Type B pancreatic cell (in vitro differentiated cells): ENCODE measurements at regions not wholly inside any gene's neighbourhood (a gene's known extent, or its start where the extent isn't known, plus 50 kb on each side); places are given as distances from the start of the nearest gene placed in this dataset.

Source experiments
- DNase-seq: peaks from one replicate; pipeline ENCODE4 v3.0.0; 2021; ENCODE audit warnings: mixed read lengths; ENCODE audit not compliant: unreplicated experiment; ENCODE audit errors: extremely low spot score
- H3K27ac Mint-ChIP-seq: 2 replicates; pipeline ENCODE4 v1.8.0; 2021; ENCODE audit warnings: mild to moderate bottlenecking, mixed read lengths
- H3K27me3 Mint-ChIP-seq: 2 replicates; pipeline ENCODE4 v1.8.0; 2021; ENCODE audit warnings: mixed read lengths
- H3K36me3 Mint-ChIP-seq: 2 replicates; pipeline ENCODE4 v1.8.0; 2021; ENCODE audit warnings: mixed read lengths
- H3K4me1 Mint-ChIP-seq: one replicate; pipeline ENCODE4 v1.8.0; 2021; ENCODE audit warnings: mixed read lengths; ENCODE audit not compliant: unreplicated experiment
- H3K4me3 Mint-ChIP-seq: 2 replicates; pipeline ENCODE4 v1.8.0; 2021; ENCODE audit warnings: mild to moderate bottlenecking, mixed read lengths
- H3K9me3 Mint-ChIP-seq: 2 replicates; pipeline ENCODE4 v1.8.0; 2021; ENCODE audit warnings: mixed read lengths
- TF ChIP-seq, protein P1 (sequence below): fragments of 200-600 bp; sonication (generic); conservative IDR thresholded peaks from 2 replicates; pipeline ENCODE4 v1.5.0; 2021; ENCODE audit warnings: antibody characterized with exemption, mild to moderate bottlenecking

DNA sequence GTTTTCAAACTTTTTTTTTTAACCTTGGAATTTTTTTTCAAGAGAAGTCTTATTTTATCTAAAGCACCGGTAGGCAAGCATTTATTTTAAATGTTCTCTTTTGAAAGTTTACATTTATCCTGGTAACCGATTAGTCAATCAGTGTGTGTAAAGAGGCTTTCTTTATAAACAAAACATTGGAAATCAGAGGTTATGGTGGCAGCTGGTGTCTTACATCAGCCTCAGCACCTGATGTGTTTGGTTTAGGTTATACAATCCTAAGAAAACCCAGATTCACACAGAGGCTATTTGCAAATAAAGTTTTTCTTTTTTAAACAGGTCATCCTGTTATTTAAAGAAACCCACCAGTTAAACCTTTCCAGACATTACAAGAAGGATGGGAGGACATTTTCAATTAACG lies 173.3 kb upstream of the GDNF start:
- TF ChIP-seq, protein P1, sequence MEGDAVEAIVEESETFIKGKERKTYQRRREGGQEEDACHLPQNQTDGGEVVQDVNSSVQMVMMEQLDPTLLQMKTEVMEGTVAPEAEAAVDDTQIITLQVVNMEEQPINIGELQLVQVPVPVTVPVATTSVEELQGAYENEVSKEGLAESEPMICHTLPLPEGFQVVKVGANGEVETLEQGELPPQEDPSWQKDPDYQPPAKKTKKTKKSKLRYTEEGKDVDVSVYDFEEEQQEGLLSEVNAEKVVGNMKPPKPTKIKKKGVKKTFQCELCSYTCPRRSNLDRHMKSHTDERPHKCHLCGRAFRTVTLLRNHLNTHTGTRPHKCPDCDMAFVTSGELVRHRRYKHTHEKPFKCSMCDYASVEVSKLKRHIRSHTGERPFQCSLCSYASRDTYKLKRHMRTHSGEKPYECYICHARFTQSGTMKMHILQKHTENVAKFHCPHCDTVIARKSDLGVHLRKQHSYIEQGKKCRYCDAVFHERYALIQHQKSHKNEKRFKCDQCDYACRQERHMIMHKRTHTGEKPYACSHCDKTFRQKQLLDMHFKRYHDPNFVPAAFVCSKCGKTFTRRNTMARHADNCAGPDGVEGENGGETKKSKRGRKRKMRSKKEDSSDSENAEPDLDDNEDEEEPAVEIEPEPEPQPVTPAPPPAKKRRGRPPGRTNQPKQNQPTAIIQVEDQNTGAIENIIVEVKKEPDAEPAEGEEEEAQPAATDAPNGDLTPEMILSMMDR, result no peak
- H3K36me3 Mint-ChIP-seq, result no peaks in the 10 kb centered on the region
- H3K9me3 Mint-ChIP-seq, result no peaks in the 10 kb centered on the region
- H3K27me3 Mint-ChIP-seq, result peaks cover 3% of the 10 kb centered on the region
- H3K4me3 Mint-ChIP-seq, result no peak overlapping the region
- DNase-seq, result no peak
- H3K27ac Mint-ChIP-seq, result no peak overlapping the region
- H3K4me1 Mint-ChIP-seq, result peaks cover 38% of the 10 kb centered on the region

DNA sequence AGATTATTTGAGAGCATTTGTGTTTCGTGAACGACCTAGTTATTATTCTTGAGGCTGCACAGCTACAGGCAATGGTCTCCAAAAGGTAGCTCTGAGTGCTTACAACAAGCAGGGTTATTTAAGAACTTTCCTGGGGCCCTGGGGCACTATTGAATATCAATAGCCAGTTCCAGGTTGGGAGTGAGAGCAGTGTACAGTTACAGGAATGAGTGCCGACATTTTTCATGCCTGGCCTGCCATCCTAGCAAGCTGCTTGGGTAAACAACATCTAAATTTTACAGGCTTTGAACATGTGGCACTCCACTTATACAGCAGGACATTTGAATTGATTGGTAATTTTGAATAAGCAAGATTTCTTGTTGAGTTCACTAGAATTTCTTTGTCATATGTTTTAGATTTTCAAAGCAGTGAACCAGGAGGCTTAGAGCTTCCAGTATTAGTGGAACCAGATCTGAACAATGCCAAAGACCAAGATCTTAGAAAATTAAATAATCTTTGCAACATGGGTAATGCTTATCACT lies 171.9 kb upstream of the GDNF start:
- Mint-ChIP-seq H3K36me3 (no peaks in the 10 kb centered on the region), H3K27me3 (peaks cover 3% of the 10 kb centered on the region), H3K4me3 (no peak overlapping the region), H3K27ac (no peak overlapping the region), H3K9me3 (peaks cover 4% of the 10 kb centered on the region), H3K4me1 (peaks cover 28% of the 10 kb centered on the region)
- no peak for DNase-seq
- TF ChIP-seq, protein P1, result no peak

DNA sequence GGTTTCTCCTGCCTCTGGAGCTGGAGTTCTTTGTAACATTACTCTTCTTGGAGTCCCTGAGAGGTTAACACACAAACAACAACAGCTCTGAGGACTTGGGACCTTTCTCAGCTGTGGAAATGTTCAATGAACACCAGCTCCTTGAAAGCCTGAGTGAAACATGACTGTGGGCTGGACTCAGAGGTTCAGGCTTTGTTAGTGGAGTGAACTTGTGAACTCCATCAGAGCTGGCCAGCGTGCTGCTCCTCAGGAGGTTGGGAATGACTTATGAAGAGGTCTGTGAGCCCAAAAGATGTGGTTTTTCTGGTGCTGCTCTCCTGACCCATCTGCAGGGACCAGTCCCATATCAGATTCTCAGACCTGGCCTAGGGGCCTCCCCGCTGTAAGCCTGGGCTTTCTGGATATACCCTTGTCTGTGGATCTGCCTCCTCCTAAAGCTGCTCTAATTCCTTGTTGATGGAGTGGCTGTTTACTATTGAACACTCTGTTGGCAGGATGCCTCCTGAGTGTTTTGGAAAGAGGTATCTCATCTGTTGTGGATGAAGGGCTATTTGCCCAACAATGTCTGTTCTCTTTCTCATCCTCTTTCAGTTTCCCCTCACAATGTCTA lies 170.0 kb upstream of the GDNF start:
- no peak overlapping the region for H3K27ac Mint-ChIP-seq
- H3K4me3 Mint-ChIP-seq, result no peak overlapping the region
- H3K9me3 Mint-ChIP-seq, result peaks cover 5% of the 10 kb centered on the region
- H3K4me1 Mint-ChIP-seq, result peaks cover 28% of the 10 kb centered on the region
- H3K27me3 Mint-ChIP-seq, result peaks cover 3% of the 10 kb centered on the region
- TF ChIP-seq, protein P1, result no peak
- DNase-seq, result no peak
- H3K36me3 Mint-ChIP-seq, result no peaks in the 10 kb centered on the region

DNA sequence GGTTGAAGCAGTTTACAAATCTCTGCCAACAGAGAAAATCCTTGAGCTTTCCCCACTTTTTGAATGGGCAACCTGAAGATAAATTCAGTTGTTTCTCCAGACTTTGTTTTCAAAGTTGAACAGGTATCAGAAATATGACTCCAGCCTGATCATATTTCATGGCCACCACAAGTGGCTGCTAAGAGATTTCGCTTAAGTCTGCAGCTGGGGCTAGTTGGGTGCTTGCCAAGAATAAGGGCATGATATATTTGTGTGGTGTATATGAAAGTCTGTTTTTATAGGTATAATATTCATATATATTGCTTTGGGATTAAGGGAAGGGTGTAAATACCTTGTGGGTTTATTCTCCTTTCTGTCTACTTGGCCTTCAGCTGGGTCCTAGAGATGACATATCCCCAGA lies 168.4 kb upstream of the GDNF start:
- Mint-ChIP-seq H3K4me1 (peaks cover 28% of the 10 kb centered on the region), H3K4me3 (no peak overlapping the region), H3K36me3 (no peaks in the 10 kb centered on the region), H3K9me3 (peaks cover 5% of the 10 kb centered on the region), H3K27ac (no peak overlapping the region), H3K27me3 (no peaks in the 10 kb centered on the region)
- DNase-seq, result no peak
- TF ChIP-seq, protein P1, result no peak

DNA sequence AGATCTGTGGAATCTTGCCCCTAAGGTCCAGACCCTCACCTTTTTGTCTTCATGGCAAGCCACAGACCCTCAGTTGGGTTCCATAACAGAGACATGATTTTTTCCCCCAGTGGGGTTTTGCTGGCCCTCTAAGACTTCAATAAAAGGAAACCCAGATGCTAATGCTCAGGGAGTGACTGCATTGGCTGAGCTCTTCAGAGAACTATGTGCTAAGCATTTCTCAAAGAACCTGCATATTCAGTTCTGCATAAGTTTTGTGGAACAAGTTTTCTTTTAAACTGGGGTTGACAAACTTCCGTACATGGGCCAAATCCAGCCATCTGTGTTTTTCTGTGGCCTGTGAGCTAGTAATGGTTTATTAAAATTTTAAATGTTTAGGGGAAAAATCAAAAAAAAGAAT lies 159.8 kb upstream of the GDNF start:
- Mint-ChIP-seq H3K27ac (no peak overlapping the region), H3K4me1 (no peaks in the 10 kb centered on the region), H3K4me3 (no peak overlapping the region), H3K27me3 (peaks cover 3% of the 10 kb centered on the region), H3K36me3 (no peaks in the 10 kb centered on the region), H3K9me3 (peaks cover 5% of the 10 kb centered on the region)
- no peak for DNase-seq
- TF ChIP-seq, protein P1, result no peak
